ENCODE measurements at regions not wholly inside any gene's neighbourhood (a gene's known extent, or its start where the extent isn't known, plus 50 kb on each side); places are given as distances from the start of the nearest gene placed in this dataset.
"Not testable (repeated sequence)": the region's sequence is repeated elsewhere in the genome, so short reads cannot be mapped to it uniquely, and the experiment has no call there.

GRCh38 chr16:52212841-52213240 lies 334.1 kb downstream of the TOX3 start:
- no peak for DNase-seq

DNA sequence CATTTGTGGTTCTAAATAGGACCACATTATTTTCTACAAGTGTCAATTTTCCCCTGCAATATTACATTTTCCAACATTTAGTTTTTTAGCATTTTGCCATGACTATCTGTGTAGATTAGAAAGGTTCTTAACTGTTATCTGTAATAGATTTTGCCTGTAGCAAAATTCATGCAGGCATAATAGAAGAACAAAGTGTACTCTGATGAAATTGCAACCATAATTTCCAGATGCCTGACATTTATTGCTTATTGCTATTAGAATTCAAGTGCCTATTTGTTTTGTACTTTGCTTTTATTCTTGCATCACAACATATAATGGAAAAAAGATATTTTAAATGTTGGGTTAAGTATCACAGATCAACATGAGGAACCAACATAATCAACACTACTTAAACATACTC lies 337.7 kb downstream of the TOX3 start:
- no peak for DNase-seq

- no peak for DNase-seq
Measured at GRCh38 chr16:52203096-52203495, 343.8 kb downstream of the TOX3 start.

DNA sequence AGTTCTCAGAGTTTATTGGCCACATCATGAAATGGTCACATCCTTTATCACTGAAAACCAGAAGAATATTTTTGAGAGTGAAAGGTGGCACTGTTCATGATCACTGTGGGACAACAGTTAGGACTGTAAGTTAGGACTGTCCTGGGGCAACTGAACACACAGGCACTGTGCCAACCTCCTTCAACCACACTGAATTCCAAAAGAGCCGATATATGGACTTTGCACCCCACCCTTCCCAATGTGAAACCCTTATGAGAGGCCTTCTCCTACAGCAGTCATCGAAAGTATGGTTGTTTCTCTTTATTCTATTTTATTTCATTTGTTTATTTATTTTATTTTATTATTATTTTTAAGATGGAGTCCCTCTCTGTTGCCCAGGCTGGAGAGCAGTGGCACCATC lies 353.5 kb downstream of the TOX3 start:
- no peak for DNase-seq

DNA sequence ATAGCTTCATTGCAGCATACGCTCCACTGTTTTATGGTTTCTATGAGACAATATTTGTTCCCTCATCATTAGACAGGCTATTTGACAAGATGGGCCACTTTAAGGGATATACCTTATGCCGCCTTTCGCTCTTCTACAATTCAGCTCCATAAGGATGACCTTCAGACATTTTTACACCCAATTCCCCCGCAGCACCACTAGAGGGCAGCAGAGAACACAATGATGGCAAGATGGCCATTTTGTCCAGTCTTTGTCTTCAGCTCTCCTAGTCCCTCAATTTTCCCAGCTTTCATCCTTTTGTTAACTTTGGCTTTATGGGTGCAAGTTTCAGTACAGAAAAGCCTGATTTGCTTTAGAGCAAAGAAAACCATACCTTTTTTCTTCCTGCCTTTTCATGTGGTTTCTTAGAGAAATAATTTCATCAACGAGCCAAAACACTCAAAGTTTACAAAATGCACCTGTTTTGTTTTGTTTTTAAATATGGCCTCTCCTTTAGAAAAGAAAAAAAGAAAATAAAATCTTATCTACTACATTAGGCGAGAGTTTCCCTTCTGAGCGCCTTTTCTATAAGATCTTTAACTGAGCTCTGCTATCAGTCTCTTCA lies 355.3 kb downstream of the TOX3 start:
- DNase-seq = peak; percentile 56 to 62

GRCh38 chr16:52184336-52184735 lies 362.6 kb downstream of the TOX3 start:
- no peak for DNase-seq

DNA sequence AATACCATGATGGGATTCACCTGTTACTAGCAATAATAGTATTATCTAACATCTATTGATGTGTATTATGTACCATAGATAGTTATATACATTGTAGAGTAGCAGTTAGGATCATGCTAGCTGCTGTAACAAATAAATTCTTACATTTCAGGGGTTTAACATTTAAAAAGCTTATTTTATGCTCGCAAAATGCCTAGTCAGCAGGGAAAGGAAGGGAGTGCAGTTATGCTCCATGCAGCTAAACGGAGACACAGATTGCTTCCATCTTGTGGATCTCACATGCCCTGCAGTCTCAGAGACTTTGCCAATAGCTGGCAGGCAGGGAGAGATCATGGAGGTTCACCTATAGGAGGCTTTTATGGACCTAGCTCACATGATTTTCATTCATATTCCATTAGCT lies 364.1 kb downstream of the TOX3 start:
- no peak for DNase-seq

DNA sequence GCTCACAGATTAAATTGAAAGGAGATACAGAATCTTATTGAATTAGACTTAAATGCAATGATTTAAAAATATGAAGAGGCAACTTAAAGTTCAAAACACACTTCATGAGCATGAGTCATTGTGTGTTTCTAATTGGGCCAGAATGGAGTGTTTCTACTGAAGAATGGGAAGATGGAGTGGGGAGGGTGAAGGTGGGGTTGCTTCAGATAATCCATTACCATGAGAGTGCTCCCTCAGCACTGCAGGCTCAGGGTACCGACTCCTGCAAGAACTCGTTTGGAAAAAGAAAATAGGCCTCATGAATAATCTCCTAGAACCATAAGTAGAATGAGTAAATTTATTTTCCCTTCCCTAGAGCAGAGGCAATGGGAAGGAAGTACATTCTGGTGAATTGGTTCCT lies 372.8 kb downstream of the TOX3 start:
- DNase-seq = no peak

GRCh38 chr16:52171481-52171880 lies 375.5 kb downstream of the TOX3 start:
- no peak for DNase-seq

- no peak for DNase-seq
Measured at GRCh38 chr16:52167328-52167727, 379.6 kb downstream of the TOX3 start.

GRCh38 chr16:52165961-52166360 lies 381.0 kb downstream of the TOX3 start:
- DNase-seq = no peak

GRCh38 chr16:52149003-52149402 lies 397.9 kb downstream of the TOX3 start:
- no peak for DNase-seq

DNA sequence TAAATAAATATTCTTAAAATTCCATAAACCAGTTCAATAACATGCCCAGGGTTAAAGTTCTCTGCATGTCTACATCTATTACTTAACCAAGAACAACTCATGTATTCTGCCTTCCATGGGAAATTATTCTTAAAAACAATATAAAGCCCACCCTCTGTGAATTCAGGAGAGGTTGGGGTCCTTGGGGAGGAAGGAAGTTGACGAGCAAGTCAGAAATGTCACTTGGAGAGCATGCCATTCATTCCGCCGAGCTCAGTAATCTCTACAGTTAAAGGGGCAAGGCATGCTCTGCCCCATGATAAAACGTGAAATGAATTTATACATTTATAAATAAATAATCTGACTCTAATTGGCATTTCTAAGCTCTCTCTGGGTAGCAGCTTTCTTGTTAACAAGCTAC lies 405.1 kb downstream of the TOX3 start:
- no peak for DNase-seq

DNA sequence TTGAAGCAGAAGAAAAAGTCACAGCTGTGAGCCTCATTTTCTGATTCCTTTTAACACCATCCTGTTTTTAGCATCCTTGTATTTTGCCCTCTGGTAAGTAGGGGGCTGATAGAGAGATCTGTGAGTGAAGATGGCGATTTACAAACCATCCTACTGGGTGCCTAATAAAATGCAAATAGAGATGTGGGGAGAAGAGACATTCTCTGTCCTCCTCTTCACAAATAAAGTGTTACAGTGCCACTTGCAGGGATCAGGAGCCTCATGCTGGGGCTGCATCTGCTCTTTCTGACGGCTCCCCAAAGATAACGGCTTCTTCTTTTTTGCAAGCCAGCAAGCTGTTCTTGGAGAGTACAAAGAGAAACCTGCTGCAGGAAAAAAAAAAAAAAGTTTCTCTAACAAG lies 418.6 kb downstream of the TOX3 start:
- DNase-seq = no peak

DNA sequence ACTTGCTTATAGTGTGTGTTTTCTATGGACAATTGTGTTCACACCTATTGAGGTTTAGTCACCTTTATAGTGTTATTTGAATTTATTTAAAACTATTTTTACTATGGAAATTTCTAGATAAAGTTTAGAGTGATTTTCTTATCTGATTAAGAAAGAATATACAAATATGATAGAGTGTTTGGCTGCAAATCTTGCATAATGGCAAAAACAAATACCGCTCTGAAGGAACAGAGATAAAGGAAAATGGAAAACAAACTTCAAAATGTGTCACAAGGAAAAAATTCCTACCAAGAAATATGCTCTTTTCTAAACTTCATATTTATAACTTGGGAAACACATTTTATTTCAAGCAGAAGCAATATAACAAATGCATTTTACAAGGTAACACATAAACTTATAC lies 423.1 kb downstream of the TOX3 start:
- no peak for DNase-seq

DNA sequence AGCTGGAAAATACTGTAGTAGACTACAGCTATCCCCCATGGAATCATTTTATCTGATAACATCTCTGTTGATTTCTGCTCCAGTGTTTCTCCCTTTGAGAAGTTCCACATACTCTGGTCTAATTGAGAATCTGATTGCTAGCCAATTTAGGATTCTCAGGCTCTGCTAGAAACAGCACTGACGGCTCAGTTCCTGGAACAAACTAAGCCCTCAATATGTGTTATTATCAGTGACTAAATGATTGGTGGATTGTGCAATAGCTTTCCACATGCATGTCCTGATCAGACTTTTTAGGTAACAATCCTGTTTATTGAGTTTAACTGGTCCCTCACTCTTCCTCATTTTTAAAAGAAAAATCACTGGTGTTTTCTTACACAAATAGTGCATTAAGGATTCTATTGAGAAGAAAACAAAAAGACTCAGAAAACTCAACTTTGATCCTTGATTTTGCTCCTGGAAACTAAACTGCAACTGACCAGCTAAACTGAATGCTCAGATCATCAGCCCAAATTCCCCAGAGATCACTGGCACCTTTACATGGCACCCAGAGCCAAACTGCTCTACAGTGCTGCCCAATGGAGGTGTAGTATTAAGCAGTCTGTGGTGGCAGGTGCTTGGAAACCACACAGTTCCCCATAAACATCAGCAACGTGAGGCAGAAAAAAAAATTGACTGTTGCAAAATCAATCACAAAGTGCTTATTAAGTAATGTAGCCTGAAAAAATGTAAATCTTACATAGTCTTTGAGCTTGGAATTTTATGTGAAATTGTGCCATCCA lies 423.7 kb downstream of the TOX3 start:
- no peak for DNase-seq

- no peak for DNase-seq
Measured at GRCh38 chr16:52117171-52117570, 429.8 kb downstream of the TOX3 start.

DNA sequence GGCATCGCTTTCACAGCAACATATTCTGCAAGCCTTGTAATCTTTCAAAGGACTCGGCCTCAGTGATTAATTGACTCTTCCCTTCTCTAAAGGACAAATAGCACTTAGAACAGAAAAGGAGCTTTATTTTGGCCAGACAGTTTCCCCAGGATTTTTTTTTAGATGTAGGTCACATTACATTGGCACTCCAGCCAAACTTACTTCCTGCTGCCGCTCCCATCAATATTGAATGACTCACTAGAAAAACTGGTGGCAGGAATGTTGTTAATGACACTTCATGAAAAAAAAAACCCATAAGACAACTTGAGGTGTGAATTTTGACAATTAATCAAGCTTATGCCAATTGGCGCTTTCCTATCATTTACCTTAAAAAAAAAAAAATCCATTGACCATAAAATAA lies 432.6 kb downstream of the TOX3 start:
- DNase-seq = no peak

GRCh38 chr16:52113533-52114183 lies 433.3 kb downstream of the TOX3 start:
- no peak for DNase-seq

GRCh38 chr16:52104993-52105392 lies 441.9 kb downstream of the TOX3 start:
- DNase-seq = not testable (repeated sequence)

DNA sequence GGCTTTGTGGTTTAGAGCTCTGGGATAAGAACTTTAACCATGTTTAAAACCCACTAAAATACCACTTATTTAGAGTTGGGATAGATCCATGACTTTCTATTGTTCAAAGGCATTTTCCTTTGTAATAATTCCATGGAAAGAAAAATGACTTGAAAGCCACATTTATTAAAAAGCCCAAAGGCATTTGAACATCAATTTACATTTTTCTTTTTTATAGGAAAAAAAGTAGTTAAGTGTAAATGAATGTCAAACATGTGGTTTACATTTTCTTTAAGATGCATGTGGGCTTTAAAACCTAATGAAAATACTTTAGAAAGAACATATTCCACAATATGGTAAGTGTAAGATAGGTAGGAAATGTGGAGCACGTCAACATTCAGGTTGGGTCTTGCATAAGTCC lies 443.2 kb downstream of the TOX3 start:
- no peak for DNase-seq

DNA sequence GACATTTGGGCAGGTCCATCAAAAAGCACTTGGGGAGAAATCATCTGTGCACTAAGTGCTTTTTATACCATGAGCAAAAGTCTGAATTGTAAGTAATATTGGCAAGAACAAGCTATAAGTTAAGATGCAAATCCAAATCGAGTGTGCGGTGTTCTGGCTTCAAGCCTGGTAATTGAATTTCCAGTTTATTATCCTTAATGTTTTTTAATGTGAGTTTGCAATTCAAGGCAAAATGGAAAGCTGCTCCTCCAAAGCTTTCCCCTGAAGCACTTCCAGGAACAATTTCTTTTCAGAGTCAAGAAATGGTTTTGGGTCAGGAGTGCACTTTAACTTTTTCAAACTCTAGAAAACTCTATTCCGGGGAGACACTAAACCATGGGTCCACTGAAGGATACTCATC lies 445.7 kb downstream of the TOX3 start:
- DNase-seq = no peak

- no peak for DNase-seq
Measured at GRCh38 chr16:52099382-52099781, 447.6 kb downstream of the TOX3 start.

- DNase-seq = no peak
Measured at GRCh38 chr16:52095471-52095870, 451.5 kb downstream of the TOX3 start.

Data from activated CD4-positive, alpha-beta T cell treated with anti-CD3 and anti-CD28 coated beads, Interleukin-2, amount 50 U/mL, for 48 hours (primary cell).